ENCODE measurements at regions not wholly inside any gene's neighbourhood (a gene's known extent, or its start where the extent isn't known, plus 50 kb on each side); places are given as distances from the start of the nearest gene placed in this dataset.

DNA sequence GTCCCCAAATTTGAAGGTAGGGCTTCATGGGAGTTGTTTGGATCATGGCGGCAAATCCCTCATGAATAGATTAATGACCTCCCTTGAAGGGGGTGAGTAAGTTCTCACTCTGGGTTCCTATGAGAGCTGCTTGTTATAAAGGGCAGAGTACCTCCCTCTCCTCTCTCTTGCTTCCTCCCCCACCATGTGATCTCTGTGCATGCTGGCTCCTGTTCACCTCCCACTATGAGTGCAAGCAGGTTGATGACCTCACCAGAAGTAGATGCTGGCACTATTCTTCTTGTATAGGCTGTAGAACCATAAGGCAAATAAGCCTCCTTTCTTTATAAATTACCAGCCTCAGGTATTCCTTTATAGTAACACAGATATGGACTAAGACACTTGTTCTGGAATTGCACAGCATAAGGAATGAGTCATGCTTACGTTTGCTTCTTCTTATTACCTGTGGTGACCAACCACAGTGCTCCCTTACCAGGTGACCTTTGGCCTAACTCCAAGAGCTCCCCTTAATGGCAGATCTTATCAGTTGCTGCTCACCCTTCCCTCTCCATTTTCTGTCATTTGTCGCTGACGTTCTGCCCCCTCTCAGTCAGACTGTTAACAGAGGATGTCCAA is 559.5 kb upstream of the GCFC2 start:
- Histone ChIP-seq H3K27me3 (no peaks in the 10 kb centered on the region), H3K9me3 (no peaks in the 10 kb centered on the region), H3K4me1 (peaks cover 8% of the 10 kb centered on the region; the same call in 1 of the 2 replicates), H3K36me3 (no peaks in the 10 kb centered on the region), H3K4me3 (ENCODE audit: low read depth, low read length) (no peak overlapping the region)
- TF ChIP-seq, protein P1, sequence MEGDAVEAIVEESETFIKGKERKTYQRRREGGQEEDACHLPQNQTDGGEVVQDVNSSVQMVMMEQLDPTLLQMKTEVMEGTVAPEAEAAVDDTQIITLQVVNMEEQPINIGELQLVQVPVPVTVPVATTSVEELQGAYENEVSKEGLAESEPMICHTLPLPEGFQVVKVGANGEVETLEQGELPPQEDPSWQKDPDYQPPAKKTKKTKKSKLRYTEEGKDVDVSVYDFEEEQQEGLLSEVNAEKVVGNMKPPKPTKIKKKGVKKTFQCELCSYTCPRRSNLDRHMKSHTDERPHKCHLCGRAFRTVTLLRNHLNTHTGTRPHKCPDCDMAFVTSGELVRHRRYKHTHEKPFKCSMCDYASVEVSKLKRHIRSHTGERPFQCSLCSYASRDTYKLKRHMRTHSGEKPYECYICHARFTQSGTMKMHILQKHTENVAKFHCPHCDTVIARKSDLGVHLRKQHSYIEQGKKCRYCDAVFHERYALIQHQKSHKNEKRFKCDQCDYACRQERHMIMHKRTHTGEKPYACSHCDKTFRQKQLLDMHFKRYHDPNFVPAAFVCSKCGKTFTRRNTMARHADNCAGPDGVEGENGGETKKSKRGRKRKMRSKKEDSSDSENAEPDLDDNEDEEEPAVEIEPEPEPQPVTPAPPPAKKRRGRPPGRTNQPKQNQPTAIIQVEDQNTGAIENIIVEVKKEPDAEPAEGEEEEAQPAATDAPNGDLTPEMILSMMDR (IDR thresholded peaks at IDR 0.05; ENCODE audit: low read depth, low read length), result no peak
- no peak for DNase-seq

DNA sequence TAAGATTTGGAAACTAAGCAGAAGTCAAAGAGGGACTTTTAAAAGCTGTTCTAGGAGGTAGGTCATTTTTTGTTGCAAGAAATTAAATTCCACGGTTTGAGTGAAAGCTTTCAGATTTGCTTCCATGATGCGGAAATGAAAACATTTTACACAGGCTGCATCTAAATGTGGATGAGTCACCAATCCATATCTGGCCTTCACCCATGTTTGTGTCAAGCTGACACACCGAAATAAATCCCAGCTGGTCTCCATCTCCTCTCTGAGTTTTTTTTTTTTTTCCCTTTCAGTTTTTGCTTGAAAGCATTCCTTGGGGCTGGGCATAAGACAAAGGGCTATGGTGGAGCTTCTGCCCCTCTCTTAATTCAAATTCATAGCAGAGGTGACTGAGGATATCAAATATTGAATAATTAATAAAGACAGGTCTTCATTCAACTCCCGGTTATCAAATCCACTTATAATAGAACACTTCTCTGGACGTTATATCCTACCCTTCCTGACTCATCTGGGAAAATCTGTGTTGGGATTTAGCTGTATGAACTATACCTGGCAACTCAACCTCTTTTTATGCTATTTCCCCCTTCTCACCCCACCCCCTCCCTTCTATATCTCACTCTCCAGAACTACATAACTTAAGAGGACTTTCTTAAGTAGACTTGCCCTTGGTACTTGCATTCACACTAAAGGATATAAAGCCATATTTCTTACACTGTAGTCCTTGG is 558.3 kb upstream of the GCFC2 start:
- TF ChIP-seq, protein P1 (IDR thresholded peaks at IDR 0.05; ENCODE audit: low read depth, low read length), result no peak
- Histone ChIP-seq H3K4me1 (peaks cover 8% of the 10 kb centered on the region; the same call in 1 of the 2 replicates), H3K27me3 (no peaks in the 10 kb centered on the region), H3K9me3 (no peaks in the 10 kb centered on the region), H3K36me3 (no peaks in the 10 kb centered on the region), H3K4me3 (ENCODE audit: low read depth, low read length) (no peak overlapping the region; the same call in 1 of the 2 replicates)
- DNase-seq, result peak; percentile 20

DNA sequence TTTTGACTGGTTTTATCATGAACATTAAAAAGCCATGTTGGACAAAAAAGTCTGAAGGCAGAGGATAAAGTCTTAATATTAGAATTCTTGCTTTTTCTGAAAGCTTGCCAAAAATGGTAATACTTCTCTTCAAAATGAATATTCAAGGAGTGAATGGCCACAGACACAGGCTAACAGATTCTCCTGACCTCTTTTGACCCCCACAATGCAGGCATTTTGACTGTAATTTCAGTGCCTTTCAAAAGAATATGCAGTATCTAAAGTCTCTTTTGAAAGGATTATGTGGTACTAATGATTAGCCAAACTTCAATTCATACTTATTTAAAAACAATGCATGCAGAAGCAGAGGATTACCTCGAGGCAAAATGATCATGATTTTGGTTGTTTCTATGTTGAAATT is 557.8 kb upstream of the GCFC2 start:
- no peaks in the 10 kb centered on the region for H3K9me3 ChIP-seq
- TF ChIP-seq, protein P1 (IDR thresholded peaks at IDR 0.05; ENCODE audit: low read depth, low read length), result no peak
- peaks cover 8% of the 10 kb centered on the region; the same call in 1 of the 2 replicates for H3K4me1 ChIP-seq

DNA sequence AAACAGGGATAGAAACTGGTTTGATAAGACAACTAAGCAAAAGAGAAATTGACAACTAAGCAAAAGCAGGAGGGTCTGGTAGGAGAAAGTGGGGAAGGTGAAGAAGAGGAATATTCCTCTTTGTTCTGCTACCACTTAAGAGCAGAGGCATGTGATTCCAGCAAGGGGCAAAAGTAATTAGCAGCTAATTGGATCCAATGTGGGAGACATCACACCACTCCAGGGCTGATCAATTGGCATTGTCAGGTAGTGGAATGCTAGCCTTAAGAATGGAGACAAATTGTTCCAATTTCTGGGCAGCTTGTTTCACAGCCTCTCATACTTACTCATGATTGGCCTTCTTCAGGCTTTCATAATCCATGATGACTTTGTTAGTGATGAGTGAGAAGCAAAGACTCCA is 547.1 kb upstream of the GCFC2 start:
- TF ChIP-seq, protein P1 (IDR thresholded peaks at IDR 0.05; ENCODE audit: low read depth, low read length), result no peak
- Histone ChIP-seq H3K9me3 (no peaks in the 10 kb centered on the region), H3K4me3 (ENCODE audit: low read depth, low read length) (no peak overlapping the region)

More for the DNA sequence above, 557.8 kb upstream of the GCFC2 start:
- Histone ChIP-seq H3K36me3 (no peaks in the 10 kb centered on the region), H3K27me3 (no peaks in the 10 kb centered on the region), H3K4me3 (ENCODE audit: low read depth, low read length) (no peak overlapping the region; the same call in 1 of the 2 replicates)
- DNase-seq, result no peak

DNA sequence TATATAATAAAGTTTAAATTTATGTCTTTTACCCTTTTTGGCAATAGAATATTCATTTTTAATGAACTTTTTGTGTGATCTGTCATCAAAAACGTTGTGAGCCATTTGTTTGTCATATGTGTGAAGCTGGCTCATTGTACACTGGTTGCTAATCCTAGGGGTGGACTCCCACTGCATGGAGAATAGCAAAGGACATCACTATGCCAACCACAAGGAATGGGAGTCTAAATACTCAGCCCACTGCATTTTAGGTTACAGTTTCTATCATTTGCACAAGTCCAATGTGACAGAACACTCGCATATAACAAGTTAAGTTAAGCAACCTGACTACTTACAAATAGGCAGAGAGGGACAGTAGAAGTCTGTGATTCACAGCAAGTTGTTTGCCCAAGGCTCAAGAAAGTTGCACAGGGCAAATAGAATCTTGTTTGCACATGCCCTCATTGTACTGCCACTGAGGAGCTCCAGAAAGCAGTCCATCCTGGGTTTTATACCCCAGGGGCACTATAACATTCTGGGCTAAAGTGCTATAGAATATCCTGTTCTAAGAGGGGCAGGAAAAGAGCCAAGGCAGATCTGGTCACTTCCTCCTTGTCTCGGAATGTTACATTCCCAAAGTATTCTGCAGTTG is 545.9 kb upstream of the GCFC2 start:
- Histone ChIP-seq H3K9me3 (no peaks in the 10 kb centered on the region), H3K27me3 (no peaks in the 10 kb centered on the region), H3K36me3 (no peaks in the 10 kb centered on the region), H3K4me3 (ENCODE audit: low read depth, low read length) (no peak overlapping the region), H3K4me1 (no peaks in the 10 kb centered on the region; the same call in 1 of the 2 replicates)
- TF ChIP-seq, protein P1 (IDR thresholded peaks at IDR 0.05; ENCODE audit: low read depth, low read length), result no peak
- DNase-seq, result no peak

More for the DNA sequence above, 547.1 kb upstream of the GCFC2 start:
- no peaks in the 10 kb centered on the region; the same call in 1 of the 2 replicates for H3K4me1 ChIP-seq
- H3K36me3 ChIP-seq, result no peaks in the 10 kb centered on the region
- H3K27me3 ChIP-seq, result no peaks in the 10 kb centered on the region
- DNase-seq, result no peak

Data from BE2C (cell line).